GM06990 (cell line): ENCODE measurements at regions not wholly inside any gene's neighbourhood (a gene's known extent, or its start where the extent isn't known, plus 50 kb on each side); places are given as distances from the start of the nearest gene placed in this dataset.

Source experiments
- DNase-seq: peaks from one replicate; pipeline ENCODE4 v3.0.0-alpha.2; 2011; ENCODE audit not compliant: insufficient read length; ENCODE audit errors: extremely low read depth
- H3K27me3 ChIP-seq: replicated peaks from 2 replicates; pipeline ENCODE4 v1.6.0; 2011; ENCODE audit warnings: low read length; ENCODE audit not compliant: control insufficient read depth, insufficient read depth
- H3K36me3 ChIP-seq: 2 replicates; pipeline ENCODE4 v1.5.1; 2011; ENCODE audit warnings: low read length; ENCODE audit not compliant: control insufficient read depth, insufficient read depth
- H3K4me3 ChIP-seq: replicated peaks from 2 replicates; pipeline ENCODE4 v1.5.1; 2011; ENCODE audit warnings: low read depth, mild to moderate bottlenecking, control low read depth, low read length
- CTCF ChIP-seq: IDR thresholded peaks from 2 replicates; pipeline ENCODE4 v1.5.1; 2011; ENCODE audit warnings: low read length, control low read depth, mild to moderate bottlenecking, inconsistent platforms; ENCODE audit not compliant: insufficient read depth, poor library complexity, severe bottlenecking

- Histone ChIP-seq H3K36me3 (no peaks in the 10 kb centered on the region), H3K4me3 (no peak overlapping the region), H3K27me3 (peaks cover 10% of the 10 kb centered on the region)
- no peak for TF ChIP-seq CTCF
- no peak for DNase-seq
These were observed 105.9 kb downstream of the ENGASE start for GRCh38 chr17:79180358-79181005.

- no peak overlapping the region for H3K4me3 ChIP-seq
- peaks cover 4% of the 10 kb centered on the region for H3K27me3 ChIP-seq
- H3K36me3 ChIP-seq: no peaks in the 10 kb centered on the region
- no peak for TF ChIP-seq CTCF
- DNase-seq: no peak
These were observed 104.7 kb downstream of the ENGASE start for GRCh38 chr17:79179334-79179733.

GRCh38 chr17:79177877-79178276 lies 103.3 kb downstream of the ENGASE start:
- DNase-seq: no peak
- no peak for TF ChIP-seq CTCF
- no peaks in the 10 kb centered on the region; the same call in 1 of the 2 replicates for H3K27me3 ChIP-seq
- no peaks in the 10 kb centered on the region for H3K36me3 ChIP-seq
- H3K4me3 ChIP-seq: no peak overlapping the region

- H3K36me3 ChIP-seq: no peaks in the 10 kb centered on the region
- no peak for TF ChIP-seq CTCF
- no peaks in the 10 kb centered on the region; the same call in 1 of the 2 replicates for H3K27me3 ChIP-seq
- H3K4me3 ChIP-seq: no peak overlapping the region
- DNase-seq: no peak
These were observed 102.4 kb downstream of the ENGASE start for GRCh38 chr17:79176792-79177601.

GRCh38 chr17:79174905-79175856 lies 100.6 kb downstream of the ENGASE start:
- no peak for DNase-seq
- H3K4me3 ChIP-seq: no peak overlapping the region
- no peak for TF ChIP-seq CTCF
- no peaks in the 10 kb centered on the region for H3K27me3 ChIP-seq
- H3K36me3 ChIP-seq: no peaks in the 10 kb centered on the region
